Fibroblast of skin of right biceps (primary cell): ENCODE measurements at regions not wholly inside any gene's neighbourhood (a gene's known extent, or its start where the extent isn't known, plus 50 kb on each side); places are given as distances from the start of the nearest gene placed in this dataset.

Experiments
- DNase-seq: peaks from one replicate; pipeline ENCODE4 v3.0.0-alpha.2; 2013

- no peak for DNase-seq
Measured at GRCh38 chr12:93043192-93043876, 114.2 kb upstream of the EEA1 start.

- DNase-seq, result no peak
Measured at GRCh38 chr12:93043877-93044209, 114.7 kb upstream of the EEA1 start.

GRCh38 chr12:93047118-93047517, 118.0 kb upstream of the EEA1 start:
- DNase-seq, result no peak

GRCh38 chr12:93048656-93049055, 119.6 kb upstream of the EEA1 start:
- no peak for DNase-seq

GRCh38 chr12:93050026-93050747, 121.1 kb upstream of the EEA1 start:
- peak; percentile 72 for DNase-seq

- no peak for DNase-seq
Measured at GRCh38 chr12:93050748-93051081, 121.6 kb upstream of the EEA1 start.

GRCh38 chr12:93054021-93054420, 124.9 kb upstream of the EEA1 start:
- DNase-seq, result no peak

- DNase-seq, result no peak
Measured at GRCh38 chr12:93055221-93055620, 126.1 kb upstream of the EEA1 start.

GRCh38 chr12:93056971-93057535, 128.0 kb upstream of the EEA1 start:
- no peak for DNase-seq

- DNase-seq, result no peak
Measured at GRCh38 chr12:93058280-93058679, 129.2 kb upstream of the EEA1 start.

- no peak for DNase-seq
Measured at GRCh38 chr12:93059288-93059687, 130.2 kb upstream of the EEA1 start.

GRCh38 chr12:93059925-93060665, 131.0 kb upstream of the EEA1 start:
- no peak for DNase-seq

- peak; percentile 78 for DNase-seq
Measured at GRCh38 chr12:93060666-93061472, 131.8 kb upstream of the EEA1 start.

GRCh38 chr12:93061473-93062419, 132.7 kb upstream of the EEA1 start:
- DNase-seq, result no peak

- no peak for DNase-seq
Measured at GRCh38 chr12:93065896-93066295, 136.8 kb upstream of the EEA1 start.

- no peak for DNase-seq
Measured at GRCh38 chr12:93072340-93072739, 143.2 kb upstream of the EEA1 start.

- DNase-seq, result peak; percentile 15
Measured at GRCh38 chr12:93073324-93073723, 144.2 kb upstream of the EEA1 start.

- no peak for DNase-seq
Measured at GRCh38 chr12:93078059-93078458, 149.0 kb upstream of the EEA1 start.

GRCh38 chr12:93078577-93078976, 149.5 kb upstream of the EEA1 start:
- no peak for DNase-seq

GRCh38 chr12:93079271-93079670, 150.2 kb upstream of the EEA1 start:
- DNase-seq, result no peak

GRCh38 chr12:93079976-93080375, 150.9 kb upstream of the EEA1 start:
- DNase-seq, result no peak

- DNase-seq, result no peak
Measured at GRCh38 chr12:93080452-93080851, 151.4 kb upstream of the EEA1 start.
